ENCODE measurements at regions not wholly inside any gene's neighbourhood (a gene's known extent, or its start where the extent isn't known, plus 50 kb on each side); places are given as distances from the start of the nearest gene placed in this dataset.
A peak's percentile ranks its signal among the peaks of the same experiment; 100 is the strongest.

GRCh38 chr7:41910940-41911600 lies 208.2 kb upstream of the INHBA start:
- no peak for FAIRE-seq
- DNase-seq (ENCODE audit: low spot score): peak; percentile 74

GRCh38 chr7:41907444-41907843 lies 204.6 kb upstream of the INHBA start:
- DNase-seq (ENCODE audit: low spot score) (no peak), FAIRE-seq (no peak)

GRCh38 chr7:41900532-41900931 lies 197.6 kb upstream of the INHBA start:
- DNase-seq (ENCODE audit: low spot score) (no peak), FAIRE-seq (peak; percentile 5)

GRCh38 chr7:41899823-41900433 lies 197.0 kb upstream of the INHBA start:
- no peak for DNase-seq (ENCODE audit: low spot score)
- FAIRE-seq: no peak

GRCh38 chr7:41893656-41894055 lies 190.8 kb upstream of the INHBA start:
- FAIRE-seq (no peak), DNase-seq (ENCODE audit: low spot score) (no peak)

GRCh38 chr7:41892356-41893100 lies 189.6 kb upstream of the INHBA start:
- DNase-seq (ENCODE audit: low spot score) (no peak), FAIRE-seq (no peak)

- no peak for FAIRE-seq
- no peak for DNase-seq (ENCODE audit: low spot score)
Observed at GRCh38 chr7:41891950-41892349, 189.1 kb upstream of the INHBA start.

- no peak for DNase-seq (ENCODE audit: low spot score)
- no peak for FAIRE-seq
Observed at GRCh38 chr7:41890631-41891274, 187.9 kb upstream of the INHBA start.

GRCh38 chr7:41889472-41889871 lies 186.6 kb upstream of the INHBA start:
- FAIRE-seq (peak; percentile 38), DNase-seq (ENCODE audit: low spot score) (peak; percentile 32)

GRCh38 chr7:41889040-41889439 lies 186.2 kb upstream of the INHBA start:
- FAIRE-seq: no peak

GRCh38 chr7:41887416-41887815 lies 184.5 kb upstream of the INHBA start:
- DNase-seq (ENCODE audit: low spot score) (no peak), FAIRE-seq (no peak)

More at GRCh38 chr7:41889040-41889439, 186.2 kb upstream of the INHBA start:
- DNase-seq (ENCODE audit: low spot score): no peak

GRCh38 chr7:41886901-41887311 lies 184.0 kb upstream of the INHBA start:
- peak; percentile 89 for FAIRE-seq
- DNase-seq (ENCODE audit: low spot score): peak; percentile 90

- DNase-seq (ENCODE audit: low spot score) (peak; percentile 79), FAIRE-seq (peak; percentile 87)
Observed at GRCh38 chr7:41886262-41886900, 183.5 kb upstream of the INHBA start.

- FAIRE-seq (no peak), DNase-seq (ENCODE audit: low spot score) (no peak)
Observed at GRCh38 chr7:41885748-41886147, 182.9 kb upstream of the INHBA start.

- FAIRE-seq: peak; percentile 78
- peak; percentile 75 for DNase-seq (ENCODE audit: low spot score)
Observed at GRCh38 chr7:41885078-41885477, 182.2 kb upstream of the INHBA start.

GRCh38 chr7:41882745-41883420 lies 180.0 kb upstream of the INHBA start:
- no peak for DNase-seq (ENCODE audit: low spot score)
- FAIRE-seq: no peak

- FAIRE-seq (no peak), DNase-seq (ENCODE audit: low spot score) (no peak)
Observed at GRCh38 chr7:41882256-41882655, 179.4 kb upstream of the INHBA start.

- no peak for FAIRE-seq
- DNase-seq (ENCODE audit: low spot score): no peak
Observed at GRCh38 chr7:41881331-41882130, 178.6 kb upstream of the INHBA start.

GRCh38 chr7:41880107-41880506 lies 177.2 kb upstream of the INHBA start:
- FAIRE-seq (peak; percentile 96), DNase-seq (ENCODE audit: low spot score) (peak; percentile 94)

- DNase-seq (ENCODE audit: low spot score): no peak
- FAIRE-seq: no peak
Observed at GRCh38 chr7:41879403-41879802, 176.5 kb upstream of the INHBA start.

All from RCC 7860 (cell line).